ENCODE measurements at regions not wholly inside any gene's neighbourhood (a gene's known extent, or its start where the extent isn't known, plus 50 kb on each side); places are given as distances from the start of the nearest gene placed in this dataset.
"Not testable (repeated sequence)": the region's sequence is repeated elsewhere in the genome, so short reads cannot be mapped to it uniquely, and the experiment has no call there.

DNA sequence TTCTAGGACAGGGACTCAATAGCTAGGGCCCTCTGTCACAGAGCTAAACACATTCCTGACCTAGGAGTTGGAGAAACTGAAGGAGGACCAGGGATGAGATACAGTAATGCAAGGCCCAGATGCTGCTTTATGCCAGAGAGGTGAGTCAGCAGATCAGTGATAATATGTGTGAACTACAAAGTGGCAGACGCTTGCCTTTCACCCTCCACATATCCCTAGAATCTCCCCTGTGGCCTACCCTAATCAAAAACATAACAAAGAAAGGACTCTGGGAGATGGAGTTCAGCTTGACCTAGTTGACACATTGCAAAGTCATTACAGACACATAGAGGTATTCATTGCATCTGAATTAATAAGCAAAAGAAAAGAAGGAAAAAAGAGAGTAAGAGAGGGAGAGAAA lies 417.6 kb upstream of the DYNLRB2 start:
- no peak for DNase-seq (ENCODE audit: low spot score)

DNA sequence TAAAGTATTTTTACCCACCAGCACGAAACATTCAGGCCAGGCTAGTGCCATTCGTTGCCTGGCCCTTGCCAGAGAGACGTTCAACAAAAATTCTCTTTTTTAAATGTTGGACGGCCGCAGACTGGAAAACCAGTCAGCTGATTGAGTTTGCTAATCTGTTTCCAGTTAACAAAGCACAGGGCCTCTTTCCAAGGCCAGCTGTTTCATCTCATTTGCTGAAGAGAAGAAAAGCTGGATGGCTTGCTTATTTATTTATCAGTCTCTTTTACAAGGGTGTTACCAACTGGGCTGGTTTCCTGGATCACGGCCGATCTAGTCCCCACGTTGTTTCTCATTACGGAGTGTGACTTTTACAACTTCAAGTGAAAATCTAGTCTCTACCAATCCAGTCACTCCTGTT lies 418.7 kb upstream of the DYNLRB2 start:
- no peak for DNase-seq (ENCODE audit: low spot score)

DNA sequence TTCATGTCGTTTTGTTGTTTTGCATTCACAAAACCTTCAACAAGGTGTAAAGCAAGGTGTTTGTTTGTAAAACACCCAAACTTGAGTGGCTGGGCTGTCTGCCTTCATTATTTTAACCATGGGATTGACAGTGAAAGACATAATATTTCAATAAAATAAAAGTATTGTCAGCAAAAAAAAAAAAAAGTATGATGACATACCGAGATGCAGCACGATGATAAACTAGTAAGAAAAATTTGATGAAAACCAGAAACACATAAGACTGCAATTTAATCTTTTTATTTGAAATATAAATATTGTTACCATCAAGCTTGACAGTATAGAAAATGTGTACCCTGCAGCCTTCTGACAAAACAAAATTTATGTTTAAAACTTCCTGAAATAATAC lies 419.3 kb upstream of the DYNLRB2 start:
- DNase-seq (ENCODE audit: low spot score): no peak

DNA sequence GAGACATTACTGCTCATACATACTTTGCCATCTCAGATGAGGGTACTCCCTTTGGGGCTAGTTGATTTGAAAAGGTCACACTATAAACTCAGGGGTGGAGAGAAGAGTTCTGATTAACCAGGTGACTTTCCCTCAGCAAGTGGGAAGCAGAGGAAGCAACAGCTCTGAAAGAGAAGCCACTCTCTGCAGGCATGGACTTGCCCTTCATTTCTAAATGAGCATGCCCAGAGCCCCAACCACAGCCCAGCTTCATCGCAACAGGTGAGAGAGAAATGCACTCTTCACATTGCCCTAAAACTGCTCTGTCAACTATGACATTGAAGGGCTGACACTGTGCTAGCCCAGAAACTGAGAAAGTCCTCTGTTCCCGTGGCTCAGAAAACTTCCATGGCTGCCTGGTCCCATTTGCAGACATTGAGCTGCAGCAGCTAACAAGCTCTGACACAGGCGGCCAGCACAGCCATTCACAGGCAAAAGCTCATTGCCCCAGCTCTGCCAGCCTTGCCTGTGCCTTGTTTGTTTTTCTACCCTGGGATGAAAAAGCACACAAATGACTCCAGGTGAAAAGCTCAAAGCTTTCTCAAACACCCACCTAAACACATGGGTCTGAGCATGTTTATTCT lies 419.8 kb upstream of the DYNLRB2 start:
- no peak for DNase-seq (ENCODE audit: low spot score)

DNA sequence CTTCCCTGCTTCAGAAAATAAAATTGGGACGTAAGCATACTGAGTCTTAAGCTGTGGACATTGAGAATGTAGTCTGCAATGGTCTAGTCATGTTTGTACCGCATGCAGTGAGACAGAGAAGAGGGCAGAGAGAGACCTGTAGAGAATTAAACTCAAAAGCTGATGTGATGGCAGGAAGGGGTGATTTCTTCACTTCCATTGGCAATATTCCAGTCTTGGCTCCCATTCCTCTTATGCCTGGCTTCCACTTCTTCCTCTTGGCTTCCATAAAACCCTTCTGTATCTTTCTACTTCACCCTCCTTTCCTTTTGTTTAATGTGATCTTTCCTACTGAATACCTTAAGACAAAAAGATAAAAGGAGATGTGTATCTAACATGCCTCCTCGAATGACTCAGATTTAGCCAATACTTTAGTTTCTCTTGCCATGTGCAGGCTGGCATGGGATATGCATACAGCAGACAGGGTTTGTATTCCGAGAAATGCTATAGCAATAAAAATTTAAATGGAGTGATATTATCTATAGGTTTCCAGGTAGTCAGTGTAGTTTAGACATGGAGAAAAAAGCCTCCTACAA lies 423.1 kb upstream of the DYNLRB2 start:
- no peak for DNase-seq (ENCODE audit: low spot score)

DNA sequence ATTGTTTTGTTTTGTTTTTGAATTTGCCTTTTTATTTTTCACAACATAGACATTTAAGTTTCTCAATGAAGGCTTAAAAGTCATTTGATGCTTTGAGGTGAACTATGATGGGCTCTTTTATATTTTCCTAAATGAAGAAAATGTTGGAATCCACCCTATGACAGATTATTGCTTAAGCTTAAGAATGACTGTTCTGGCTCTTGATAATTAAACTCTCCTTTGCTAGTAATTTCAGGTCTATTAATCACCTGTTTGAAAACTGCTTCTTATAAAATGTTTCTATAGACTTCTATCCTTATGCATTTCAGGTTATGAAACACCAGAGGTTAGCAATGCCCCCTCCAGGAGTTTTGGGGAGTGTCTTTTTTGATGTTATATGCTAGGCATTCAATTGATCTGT lies 424.1 kb upstream of the DYNLRB2 start:
- no peak for DNase-seq (ENCODE audit: low spot score)

DNA sequence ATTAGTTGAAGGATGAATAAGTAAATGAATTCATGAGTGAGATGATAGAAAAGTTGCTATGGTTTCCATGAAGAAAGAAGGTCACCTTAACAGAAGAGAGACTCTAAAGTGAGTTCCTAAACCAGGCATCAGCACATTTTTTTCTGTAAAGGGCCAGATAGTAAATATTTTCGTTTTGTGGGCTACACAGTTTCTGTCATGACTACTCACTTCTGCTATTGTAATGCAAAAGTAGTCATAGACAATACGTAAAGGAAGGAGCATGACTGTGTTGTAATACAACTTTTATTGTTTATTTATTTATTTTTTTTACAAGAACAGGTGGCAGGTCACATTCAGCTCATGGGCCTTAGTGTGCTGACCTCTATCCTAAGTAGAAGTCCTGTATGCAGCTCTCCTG lies 426.1 kb upstream of the DYNLRB2 start:
- DNase-seq (ENCODE audit: low spot score): no peak

DNA sequence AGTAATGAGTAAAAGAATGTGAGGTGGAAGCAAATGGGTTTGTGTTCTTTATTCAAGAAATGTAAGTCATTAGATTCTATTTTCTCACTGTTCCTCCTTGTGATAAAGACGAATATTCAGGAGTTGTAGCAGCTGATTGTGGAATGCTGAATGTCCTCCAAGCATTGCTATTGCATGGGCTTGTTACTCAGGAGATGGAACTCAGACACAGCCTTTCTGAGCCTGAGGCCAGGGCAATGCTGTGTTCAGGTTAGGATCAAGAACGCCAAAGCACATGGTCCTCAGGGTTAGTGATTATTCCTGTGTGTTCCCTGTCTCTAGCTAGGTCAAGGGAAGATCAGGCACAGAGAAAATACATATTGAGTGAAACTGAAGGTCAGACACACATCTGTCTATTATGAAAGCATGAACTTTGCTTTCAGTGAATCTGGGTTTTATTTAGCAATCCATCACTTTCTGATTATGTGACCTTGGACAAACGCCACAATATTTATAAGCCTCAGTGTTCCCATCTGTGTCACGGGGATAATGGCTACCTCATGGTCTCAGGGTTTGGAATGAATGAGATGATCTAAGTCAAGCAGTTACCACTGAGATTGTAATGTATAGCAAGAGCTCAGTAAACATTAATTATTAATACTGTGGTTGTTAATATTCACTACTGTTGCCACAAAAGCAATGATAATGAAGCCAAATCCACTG lies 426.8 kb upstream of the DYNLRB2 start:
- DNase-seq (ENCODE audit: low spot score): no peak

DNA sequence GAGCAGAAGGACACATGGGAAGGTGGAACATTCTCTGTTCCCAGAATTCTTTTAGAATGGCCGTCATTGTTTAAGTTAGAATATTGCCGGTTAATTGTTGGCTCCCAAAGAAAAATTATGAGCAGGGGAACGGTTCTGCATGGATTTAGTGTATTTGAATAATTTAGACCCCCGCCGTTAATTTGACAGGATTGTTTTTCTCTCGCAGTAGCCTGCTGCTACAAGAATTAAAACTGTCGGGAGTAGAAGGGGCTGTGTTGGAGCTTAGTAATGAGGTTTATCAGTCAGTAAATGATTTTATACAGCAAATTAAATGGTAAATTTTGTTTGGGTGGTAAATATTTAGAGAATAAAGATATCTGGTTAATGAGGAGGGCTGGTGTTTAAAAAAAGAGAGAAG lies 431.2 kb upstream of the DYNLRB2 start:
- DNase-seq (ENCODE audit: low spot score): no peak

DNA sequence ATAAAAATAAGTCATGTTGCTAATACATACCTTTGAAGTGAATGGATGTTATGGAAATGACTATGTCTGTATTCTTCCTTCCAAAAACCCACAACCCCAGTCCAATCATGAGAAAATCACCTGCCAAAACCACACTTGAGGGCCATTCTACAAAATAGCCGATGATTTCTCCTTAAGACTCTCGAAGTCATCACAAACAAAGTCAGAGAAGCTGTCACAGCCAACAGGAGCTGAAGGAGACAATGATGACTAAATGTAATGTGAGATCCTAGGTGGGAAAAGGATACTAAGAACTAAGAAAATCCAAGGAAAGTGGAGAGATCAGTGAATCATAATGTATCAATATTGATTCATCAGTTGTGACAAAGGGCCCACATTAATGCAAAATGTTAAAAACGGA lies 432.9 kb upstream of the DYNLRB2 start:
- no peak for DNase-seq (ENCODE audit: low spot score)

DNA sequence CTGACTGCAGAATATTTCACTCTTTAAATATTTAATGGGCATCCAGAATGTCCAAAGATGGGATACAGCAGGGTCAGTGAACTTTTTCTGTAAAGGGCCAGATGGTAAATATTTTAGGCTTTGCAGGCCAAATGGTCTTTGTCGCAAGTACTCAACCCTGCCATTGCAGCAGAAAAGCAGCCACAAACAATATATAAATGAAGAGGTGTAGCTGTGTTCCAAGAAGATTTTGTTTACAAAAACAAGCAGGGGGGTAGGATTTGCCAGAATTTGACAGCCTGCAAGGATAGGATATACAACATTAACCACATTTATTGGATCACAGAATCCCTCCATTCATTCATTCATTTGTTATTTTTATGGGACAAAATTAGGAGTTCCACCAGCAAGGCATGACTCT lies 435.0 kb upstream of the DYNLRB2 start:
- DNase-seq (ENCODE audit: low spot score): no peak

DNA sequence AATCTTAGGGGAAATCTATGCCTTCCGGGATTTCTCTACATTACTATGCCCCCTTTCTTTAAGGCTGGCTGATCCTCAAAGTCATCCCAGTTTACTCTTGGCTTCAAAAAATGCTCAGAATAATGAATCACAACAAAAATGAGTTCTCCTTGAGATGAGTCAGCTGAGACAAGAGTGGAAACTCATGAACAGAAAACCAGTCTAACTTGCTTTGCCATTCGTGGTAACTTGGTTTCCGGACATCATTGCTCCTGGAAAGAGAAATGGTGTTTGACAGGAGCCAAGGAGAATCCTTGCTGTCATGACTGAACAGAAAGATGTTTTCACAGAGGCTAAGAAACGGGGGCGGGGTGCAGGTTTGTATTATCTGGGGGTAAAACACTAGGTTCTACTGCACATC lies 435.6 kb upstream of the DYNLRB2 start:
- no peak for DNase-seq (ENCODE audit: low spot score)

DNA sequence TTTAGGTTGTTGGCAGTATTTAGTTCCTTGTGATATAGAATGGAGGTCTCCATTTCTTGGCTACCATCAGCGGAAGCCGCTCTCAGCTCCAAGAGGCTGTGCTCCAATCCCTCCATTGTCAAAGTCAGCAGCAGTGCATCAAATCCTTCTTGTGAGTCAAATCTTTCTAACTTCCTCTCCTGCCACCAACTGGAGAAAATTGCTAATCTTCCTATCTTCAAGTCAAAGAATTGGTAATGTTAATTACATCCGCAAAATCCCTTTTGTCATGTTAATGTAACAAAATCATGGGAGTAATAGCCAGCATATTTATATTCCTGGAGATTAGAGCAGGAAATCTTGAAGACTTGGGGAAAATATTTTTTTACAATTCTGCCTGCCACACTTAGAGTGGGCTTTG lies 436.4 kb upstream of the DYNLRB2 start:
- DNase-seq (ENCODE audit: low spot score): no peak

DNA sequence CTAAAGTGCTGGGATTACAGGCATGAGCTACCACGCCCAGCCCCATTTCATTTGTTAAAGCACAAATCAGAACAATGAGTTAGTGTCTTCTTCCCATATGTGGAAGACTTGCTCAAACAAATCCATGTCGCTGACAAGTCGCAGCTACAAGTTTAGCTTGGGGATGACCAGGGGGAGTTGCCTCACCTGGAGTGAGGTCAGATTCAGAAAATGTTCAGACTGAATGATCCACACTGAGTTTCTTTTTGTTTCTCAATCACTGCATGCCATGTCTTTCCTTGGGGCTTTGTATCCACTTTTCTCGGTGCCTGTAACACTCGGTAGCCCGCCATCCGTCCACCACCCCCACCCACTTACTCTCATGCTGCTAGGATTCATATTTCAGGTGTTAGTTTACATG lies 437.3 kb upstream of the DYNLRB2 start:
- DNase-seq (ENCODE audit: low spot score): no peak

DNA sequence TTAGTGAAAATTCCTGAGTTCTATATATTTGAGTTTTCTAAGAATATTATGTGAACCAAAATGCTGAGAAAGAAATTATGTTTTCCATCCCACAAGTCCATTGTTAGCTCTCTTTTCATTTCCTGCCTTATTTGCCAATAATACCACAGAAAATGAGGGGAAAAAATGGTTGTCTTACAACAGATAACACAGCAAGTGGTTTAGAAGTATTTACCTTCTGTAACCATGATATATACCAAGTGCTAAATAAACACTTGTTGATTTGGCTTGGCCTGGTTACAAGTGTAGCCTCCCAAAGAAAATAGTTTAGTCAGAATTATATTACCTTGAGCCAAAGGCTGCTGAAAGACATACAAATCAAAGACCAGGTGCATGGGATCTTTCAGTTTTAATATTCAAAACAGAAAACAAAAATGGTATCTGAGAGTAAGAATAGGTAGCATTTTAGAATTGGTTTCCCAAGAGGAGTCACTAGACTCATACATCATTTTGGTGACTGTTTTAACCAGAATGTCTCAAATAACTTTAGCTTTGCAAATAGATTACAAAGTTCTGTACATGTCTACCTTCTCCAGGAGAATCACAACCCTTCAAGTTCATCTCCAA lies 439.8 kb upstream of the DYNLRB2 start:
- no peak for DNase-seq (ENCODE audit: low spot score)

DNA sequence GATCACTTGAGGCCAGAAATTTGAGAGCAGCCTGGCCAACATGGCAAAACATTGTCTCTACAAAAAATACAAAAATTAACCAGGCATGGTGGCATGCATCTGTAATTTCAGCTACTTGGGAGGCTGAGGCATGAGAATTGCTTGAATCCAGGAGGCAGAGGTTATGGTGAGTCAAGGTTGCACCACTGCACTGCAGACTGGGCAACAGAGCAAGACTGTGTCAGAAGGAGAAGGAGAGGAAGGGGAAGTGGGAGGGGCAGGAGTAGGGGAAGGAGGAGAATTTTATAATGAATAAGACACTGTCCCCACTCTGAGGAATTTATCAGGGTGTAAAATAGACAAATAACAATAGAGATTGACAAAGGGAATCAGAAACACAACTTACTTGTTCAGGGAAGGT lies 440.6 kb upstream of the DYNLRB2 start:
- DNase-seq (ENCODE audit: low spot score): no peak

DNA sequence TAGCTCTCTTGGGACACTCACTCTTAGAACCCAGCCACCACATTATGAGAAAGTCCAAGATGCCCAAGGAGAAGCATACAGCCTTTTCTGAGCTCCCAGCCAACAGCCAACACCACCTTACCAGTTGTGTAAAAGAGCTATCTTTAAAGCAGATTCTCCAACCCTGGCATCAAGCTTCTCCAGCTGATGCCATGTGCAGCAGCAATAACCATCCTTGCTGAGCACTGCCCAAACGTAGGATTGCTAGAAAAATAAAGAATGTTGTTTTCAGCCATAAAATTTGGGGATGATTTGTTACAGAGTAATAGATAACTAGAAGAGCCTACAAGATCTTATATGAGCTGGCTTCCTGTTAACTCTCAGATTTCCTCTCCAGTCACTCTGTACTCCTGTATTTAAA lies 443.7 kb upstream of the DYNLRB2 start:
- DNase-seq (ENCODE audit: low spot score): no peak

DNA sequence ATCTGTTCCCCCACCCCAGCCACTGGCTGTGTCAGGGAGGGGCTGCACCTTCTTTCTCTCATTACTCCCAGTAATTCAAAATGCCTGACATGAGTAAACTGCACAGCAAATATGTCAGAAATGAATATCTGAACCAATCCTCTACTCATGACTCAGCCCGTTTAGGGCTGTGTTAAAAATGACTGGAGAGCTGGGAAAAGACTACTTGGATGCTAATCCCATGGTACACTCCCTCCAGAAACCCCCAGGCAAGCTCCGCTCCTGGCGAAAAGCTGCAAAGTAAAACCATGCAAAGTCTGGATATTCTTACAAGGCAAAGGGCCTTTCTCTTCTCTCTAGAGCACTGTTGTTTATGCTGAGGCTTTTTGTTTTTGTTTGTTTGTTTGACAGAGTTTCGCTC lies 448.1 kb upstream of the DYNLRB2 start:
- DNase-seq (ENCODE audit: low spot score): no peak

DNA sequence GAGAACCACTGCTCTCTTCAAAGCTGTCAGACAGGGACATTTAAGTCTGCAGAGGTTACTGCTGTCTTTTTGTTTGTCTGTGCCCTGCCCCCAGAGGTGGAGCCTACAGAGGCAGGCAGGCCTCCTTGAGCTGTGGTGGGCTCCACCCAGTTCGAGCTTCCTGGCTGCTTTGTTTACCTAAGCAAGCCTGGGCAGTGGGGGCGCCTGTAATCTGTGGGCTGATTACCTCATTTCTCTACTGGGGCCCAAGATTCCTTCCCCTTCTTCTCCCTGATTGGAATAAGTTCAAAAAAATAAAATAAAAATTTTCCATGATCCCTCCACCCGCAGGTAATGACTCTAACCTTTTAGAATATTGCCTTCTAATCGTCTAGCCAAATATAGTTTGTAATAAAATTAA lies 449.3 kb upstream of the DYNLRB2 start:
- not testable (repeated sequence) for DNase-seq (ENCODE audit: low spot score)

DNA sequence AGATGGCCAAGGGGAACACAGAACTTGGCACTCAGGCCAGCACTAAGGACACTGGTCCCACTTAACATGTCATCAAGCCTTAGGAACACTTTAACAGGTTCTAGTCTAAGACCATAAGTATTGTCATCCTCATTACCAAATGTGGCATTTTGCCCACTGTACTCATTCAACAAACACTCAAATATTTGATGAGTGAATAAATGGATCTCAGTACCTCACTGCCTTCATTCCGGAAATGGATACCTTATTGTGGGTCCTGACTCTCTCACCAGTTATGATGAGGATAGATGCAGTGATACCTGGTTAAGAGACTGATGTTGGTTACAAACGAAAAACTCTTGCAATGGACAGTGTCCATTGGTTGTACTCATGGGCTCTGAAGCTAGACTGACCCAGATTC lies 455.2 kb upstream of the DYNLRB2 start:
- no peak for DNase-seq (ENCODE audit: low spot score)

DNA sequence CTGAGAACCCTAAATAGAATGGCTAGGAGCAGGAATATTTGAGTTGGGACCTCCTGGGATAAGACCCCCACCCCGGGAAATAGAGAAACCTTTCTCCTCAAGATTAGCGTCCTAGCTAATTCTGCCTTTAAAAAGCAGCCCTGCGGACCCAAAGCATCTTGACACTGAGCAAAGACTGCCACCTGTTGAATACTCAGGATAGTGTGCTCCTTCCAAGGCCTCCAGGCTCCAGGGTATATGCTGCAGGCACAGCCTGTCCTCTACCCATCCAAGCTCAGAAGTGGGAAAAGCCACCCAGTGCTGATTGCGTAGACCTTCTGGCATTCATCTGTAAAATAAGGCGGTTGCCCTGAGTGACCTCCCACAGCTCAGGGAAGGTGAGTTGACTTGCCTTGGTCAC lies 456.2 kb upstream of the DYNLRB2 start:
- DNase-seq (ENCODE audit: low spot score): peak; percentile 69

DNA sequence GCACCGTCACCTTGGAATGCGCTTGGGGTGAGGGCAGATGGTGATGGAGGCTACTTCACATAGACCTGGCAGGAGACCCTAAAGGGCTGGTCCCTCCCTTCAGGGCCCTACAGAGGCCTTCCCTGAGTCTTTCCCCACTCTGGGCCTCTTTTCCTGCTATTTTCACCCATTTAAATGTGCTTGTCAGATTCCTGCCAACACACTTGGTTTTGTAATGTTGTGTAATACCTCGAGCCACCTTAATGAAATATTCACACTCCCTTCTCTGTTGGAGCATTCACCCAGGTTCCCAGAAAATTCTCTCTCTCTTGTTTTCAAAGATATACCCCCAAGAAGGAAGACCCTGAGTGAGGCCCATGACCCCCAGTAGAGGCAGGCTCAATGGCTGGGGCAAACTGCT lies 456.6 kb upstream of the DYNLRB2 start:
- no peak for DNase-seq (ENCODE audit: low spot score)

DNA sequence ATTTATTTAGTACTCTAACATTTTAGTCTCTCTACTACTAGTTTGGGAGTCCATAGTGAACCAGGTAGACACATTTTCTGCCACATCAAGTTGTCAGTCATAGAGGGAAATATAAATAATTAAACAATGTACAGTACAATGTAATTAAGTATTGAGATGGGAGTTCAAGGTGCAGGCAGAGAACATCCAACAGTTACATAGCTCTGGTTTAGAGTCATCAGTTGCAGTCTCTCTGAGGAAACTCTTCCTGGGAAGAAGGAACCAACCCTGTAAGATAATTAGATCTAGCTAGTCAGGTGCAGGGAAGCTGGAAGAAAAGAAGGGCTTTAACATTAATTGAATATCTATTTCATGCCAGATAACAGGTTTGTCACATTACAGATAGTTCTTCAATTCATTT lies 457.9 kb upstream of the DYNLRB2 start:
- no peak for DNase-seq (ENCODE audit: low spot score)

DNA sequence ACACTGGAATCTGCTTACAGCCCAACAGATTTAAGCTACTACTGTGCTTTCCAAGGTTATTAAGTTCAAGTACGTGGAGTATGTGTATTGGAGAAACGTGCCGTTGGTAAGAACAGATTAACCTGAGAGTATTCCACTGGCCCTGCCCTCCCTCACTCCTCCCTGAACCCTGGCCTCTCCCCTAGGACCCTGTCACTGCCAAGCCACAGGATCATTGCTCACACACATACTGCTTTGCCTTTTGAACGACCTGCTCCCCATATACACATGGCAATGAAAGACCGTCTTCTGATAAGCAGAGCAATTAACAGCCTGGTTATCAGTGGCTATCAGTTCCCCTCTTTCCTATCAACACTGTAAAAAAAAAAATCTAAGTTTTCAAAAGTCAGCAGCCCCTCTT lies 458.9 kb upstream of the DYNLRB2 start:
- DNase-seq (ENCODE audit: low spot score): no peak
